HG03045 (cell line): ENCODE measurements at regions not wholly inside any gene's neighbourhood (a gene's known extent, or its start where the extent isn't known, plus 50 kb on each side); places are given as distances from the start of the nearest gene placed in this dataset.

Experiments
- ATAC-seq: cut with Tn5 transposase; IDR thresholded peaks from one replicate; pipeline ENCODE4 v1.9.1; 2021; ENCODE audit warnings: mild to moderate bottlenecking, moderate library complexity; ENCODE audit not compliant: unreplicated experiment

DNA sequence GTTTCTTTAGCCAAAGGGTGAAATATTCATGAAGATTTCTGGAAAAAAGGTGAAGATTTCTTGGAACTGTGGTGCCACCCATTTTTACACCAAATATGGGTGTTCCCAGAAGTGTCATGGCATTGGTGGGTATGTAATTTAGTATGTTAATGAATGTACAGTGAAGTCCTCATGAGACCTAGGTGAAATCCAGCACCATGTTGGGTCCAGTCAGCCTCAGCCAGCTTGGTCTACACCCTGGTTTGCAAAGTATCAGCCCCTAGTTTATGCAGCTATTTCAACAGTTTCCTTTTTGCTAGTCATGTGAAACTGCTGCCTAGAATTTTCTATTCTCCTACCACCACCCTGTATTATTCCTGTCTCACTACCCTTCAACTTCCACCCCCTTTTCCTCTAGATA is 63.1 kb upstream of the CXADR start:
- no peak for ATAC-seq

DNA sequence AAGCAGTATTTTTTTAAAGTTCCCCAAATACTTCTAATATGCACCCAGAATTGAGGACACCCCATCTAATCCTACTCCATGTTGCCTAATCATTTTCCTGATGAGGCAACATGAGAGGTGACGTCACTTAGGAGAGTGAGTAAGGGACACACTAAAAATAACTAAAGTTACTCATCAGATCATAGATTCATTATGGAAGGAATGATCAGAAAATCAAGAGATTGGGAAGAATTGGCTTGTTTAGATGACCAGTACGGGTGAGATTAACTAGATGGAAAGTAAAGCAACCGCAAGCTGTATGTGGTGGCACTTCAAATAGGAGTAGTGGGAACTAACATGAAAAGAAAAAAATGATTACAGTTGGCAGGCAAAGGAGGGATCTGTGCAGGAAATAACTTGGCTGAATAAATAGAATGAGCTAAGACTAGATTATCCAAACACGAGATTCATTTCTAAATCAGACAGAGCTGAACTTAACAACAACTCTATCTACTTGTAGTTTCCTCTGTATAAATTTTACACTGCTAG is 61.4 kb upstream of the CXADR start:
- ATAC-seq, result no peak

DNA sequence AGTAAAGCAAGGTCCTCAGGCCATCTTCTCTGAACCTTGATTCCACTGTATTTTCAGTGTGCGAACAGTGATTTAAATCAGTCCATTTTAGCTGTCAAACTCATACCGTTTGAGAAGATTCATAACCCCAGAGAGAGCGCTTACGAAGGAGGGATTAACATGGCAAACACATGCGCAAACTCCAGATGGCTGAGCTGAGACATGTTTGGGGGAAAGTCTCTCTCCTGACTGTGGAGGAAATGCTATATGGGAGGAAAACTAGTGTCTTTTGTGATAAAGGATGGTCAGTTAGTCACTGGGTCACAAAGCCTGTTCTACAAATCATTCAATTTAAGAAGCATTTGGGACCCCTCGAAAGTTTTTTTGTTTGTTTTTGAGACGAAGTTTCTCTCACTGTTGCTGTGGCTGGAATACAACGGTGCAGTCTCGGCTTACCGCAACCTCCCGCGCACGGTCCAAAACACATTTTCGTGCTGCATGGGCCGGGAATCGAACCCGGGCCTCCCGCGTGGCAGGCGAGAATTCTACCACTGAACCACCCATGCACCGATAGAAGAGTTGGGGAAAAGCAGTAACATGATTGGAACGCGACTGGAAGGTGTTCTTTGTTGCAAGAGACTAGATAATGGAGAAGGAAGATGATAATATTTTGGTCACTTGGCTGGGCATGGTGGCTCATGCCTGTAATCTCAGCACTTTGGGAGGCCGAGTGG is 58.4 kb upstream of the CXADR start:
- ATAC-seq, result no peak

GRCh38 chr21:17455028-17455353 is 57.9 kb upstream of the CXADR start:
- no peak for ATAC-seq

GRCh38 chr21:17455451-17455850 is 57.4 kb upstream of the CXADR start:
- no peak for ATAC-seq

DNA sequence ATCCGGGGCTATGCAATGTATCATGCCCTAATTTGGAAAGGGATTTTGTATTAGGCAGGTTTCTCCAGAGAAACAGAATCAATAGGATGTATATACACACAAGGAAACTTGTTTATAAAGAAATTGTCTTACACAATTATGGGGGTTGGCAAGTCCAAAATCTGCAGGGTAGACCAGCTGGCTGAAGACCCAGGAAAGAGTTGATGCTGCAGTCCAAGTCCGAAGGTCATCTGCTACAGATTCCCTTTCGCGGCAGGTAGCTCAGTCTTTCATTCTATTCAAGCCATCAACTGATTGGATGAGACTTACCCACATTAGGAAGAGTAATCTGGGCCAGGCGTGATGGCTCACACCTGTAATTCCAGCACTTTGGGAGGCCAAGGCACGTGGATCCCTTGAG is 54.6 kb upstream of the CXADR start:
- ATAC-seq, result no peak

DNA sequence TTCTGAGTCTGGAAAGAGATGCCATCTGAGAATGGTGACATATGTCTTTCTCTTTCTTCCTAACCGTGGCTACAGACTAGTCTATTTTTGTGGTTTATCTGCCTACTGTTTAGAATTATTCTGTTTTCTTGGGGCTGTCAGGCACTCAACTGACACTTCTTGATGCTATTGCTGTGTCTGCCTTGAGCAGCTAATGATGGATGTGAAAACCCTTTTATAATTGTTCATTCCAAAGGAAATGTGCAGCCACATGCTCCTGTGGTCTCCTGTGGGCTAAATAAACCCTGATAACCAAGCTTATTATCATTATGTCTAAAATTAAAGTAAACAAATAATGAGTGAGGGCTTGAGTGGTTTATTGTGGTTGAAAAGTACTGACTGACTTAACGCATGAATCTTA is 52.7 kb upstream of the CXADR start:
- no peak for ATAC-seq

- ATAC-seq, result no peak
These were observed 51.8 kb upstream of the CXADR start for GRCh38 chr21:17461014-17461413.

DNA sequence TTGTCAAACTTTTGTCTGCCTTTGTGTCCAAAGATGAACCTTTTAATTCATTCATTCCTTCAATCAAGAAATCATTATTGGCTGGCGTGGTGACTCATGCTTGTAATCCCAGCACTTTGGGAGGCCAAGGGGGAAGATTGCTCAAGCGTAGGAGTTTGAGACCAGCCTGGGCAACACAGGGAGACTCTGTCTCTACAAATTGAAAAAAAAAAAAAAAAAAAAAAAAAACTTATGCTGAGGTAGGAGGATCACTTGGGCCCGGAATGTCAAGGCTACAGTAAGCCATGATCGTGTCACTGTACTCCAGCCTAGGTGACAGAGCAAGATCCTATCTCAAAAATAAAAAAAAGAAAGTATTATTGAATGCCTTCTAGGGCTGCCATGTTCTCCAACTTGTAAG is 51.3 kb upstream of the CXADR start:
- no peak for ATAC-seq

DNA sequence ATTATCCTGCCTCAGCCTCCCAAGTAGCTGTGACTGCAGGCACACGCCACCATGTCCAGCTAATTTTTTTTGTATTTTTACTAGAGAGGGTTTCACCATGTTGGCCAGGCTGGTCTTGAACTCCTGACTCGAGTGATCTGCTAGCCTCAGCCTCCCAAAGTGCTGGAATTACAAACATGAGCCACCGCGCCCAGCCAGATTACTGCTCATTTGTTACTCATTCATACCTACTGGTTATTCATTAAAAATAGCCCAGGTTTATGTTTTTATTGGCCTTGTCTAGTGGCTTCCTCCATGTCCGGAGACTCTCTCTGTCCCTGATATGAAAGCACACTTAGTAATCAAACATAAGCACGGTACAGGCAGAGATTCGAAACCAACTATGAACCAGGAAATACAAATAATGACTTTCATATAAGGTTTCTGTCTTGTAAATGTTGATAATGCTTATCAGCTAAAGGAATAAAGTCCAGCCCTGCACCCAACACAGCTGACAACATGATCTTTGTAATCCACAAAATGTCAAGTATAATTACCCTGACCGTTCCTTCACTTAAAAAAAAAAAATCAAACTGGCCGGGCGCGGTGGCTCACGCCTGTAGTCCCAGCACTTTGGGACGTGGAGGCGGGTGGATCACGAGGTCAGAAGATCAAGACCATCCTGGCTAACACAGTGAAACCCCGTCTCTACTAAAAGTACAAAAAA is 50.4 kb upstream of the CXADR start:
- ATAC-seq, result no peak
